Adrenal gland (tissue), 9 donors: ENCODE measurements at regions not wholly inside any gene's neighbourhood (a gene's known extent, or its start where the extent isn't known, plus 50 kb on each side); places are given as distances from the start of the nearest gene placed in this dataset.

Experiments
- DNase-seq, 7 donors: peaks; one replicate each; pipeline ENCODE4 v3.0.0-alpha.2; 2019 to 2020
- H3K27ac ChIP-seq, 5 donors: fragments of 200-600 bp; sonication (generic) in 4 of 5; 1 replicate in 3 of 5; 2 replicates in 2 of 5; pipeline versions ENCODE4 v1.5.1 to v1.8.0; 2016 to 2020; ENCODE audit warnings: mild to moderate bottlenecking in 1 of 5
- H3K27me3 ChIP-seq: fragments of 200-600 bp; 2 replicates; pipeline ENCODE4 v1.8.0; 2021
- H3K36me3 ChIP-seq, 2 donors: fragments of 200-600 bp; replicated peaks in 1 of 2; 1 replicate in 1 of 2; 2 replicates in 1 of 2; pipeline versions ENCODE4 v1.5.1 to v1.8.0; 2018 to 2022
- H3K4me1 ChIP-seq, 2 donors: fragments of 200-600 bp; replicated peaks in 1 of 2; 1 replicate in 1 of 2; 2 replicates in 1 of 2; pipeline versions ENCODE4 v1.5.1 to v1.8.0; 2018 to 2021
- H3K4me3 ChIP-seq, 4 donors: fragments of 200-600 bp; sonication (generic) in 3 of 4; one replicate each; pipeline ENCODE4 v1.5.1; 2016 to 2018
- H3K9me3 ChIP-seq, 3 donors: fragments of 200-600 bp; sonication (generic) in 1 of 3; replicated peaks in 1 of 3; 1 replicate in 2 of 3; 2 replicates in 1 of 3; pipeline versions ENCODE4 v1.5.1 to v1.8.0; 2016 to 2021
- CTCF ChIP-seq, 6 experiments: fragments of 450-650 bp in 4 of 6; fragments of 200-600 bp in 2 of 6; sonication (generic) in 1 of 6; IDR thresholded peaks; 1 replicate in 5 of 6; 2 replicates in 1 of 6; pipeline versions ENCODE4 v1.5.1 to v1.8.0; 2016 to 2021; ENCODE audit warnings: antibody characterized with exemption in 6 of 6, mild to moderate bottlenecking in 2 of 6, moderate library complexity in 1 of 6
- POLR2A ChIP-seq, 2 donors: fragments of 450-650 bp; IDR thresholded peaks; one replicate each; pipeline ENCODE4 v1.6.1; 2017; ENCODE audit warnings: antibody characterized with exemption in 2 of 2, mild to moderate bottlenecking in 2 of 2, moderate library complexity in 1 of 2
- WGBS, 4 donors: extraction: QIAGEN DNeasy Blood & Tissue Kit in 2 of 4; methylation state at CpG; one replicate each; pipeline versions ENCODE4 v1.1.5 to v1.1.7; 2013 to 2017; 5-methylcytosine and 5-hydroxymethylcytosine counted together
- intact Hi-C, 2 donors: fragments of 100-400 bp; cut with DNase I; formaldehyde crosslinking; loops; one replicate each; pipeline versions ENCODE4 v1.14.1 to v1.15.0; 2022 to 2023
- donor health status: healthy with polysubstance abuse.
- donor health status: Bipolar disorder and iron deficiency.
- donor health status: DM: yes; HTN: yes; CAD: no.
- donor health status: DM: no; HTN: no; CAD: no.
- donor health status: DM: no; HTN: no; CAD: no.

- DNase-seq, result no peak
- TF ChIP-seq CTCF (IDR thresholded peaks at IDR 0.05) (no peak), POLR2A (IDR thresholded peaks at IDR 0.05) (no peak)
- WGBS, 4 donors, result 71 to 82% (median 78%) methylated on average over 6 of the region's 6 CpGs
- Histone ChIP-seq H3K9me3 (no peaks in the 10 kb centered on the region), H3K36me3 (no peaks in the 10 kb centered on the region), H3K27ac (no peak overlapping the region), H3K4me1 (peaks cover 0 to 7% of the 10 kb centered on the region in 2 donors), H3K4me3 (no peak overlapping the region), H3K27me3 (no peaks in the 10 kb centered on the region)
- intact Hi-C loops, result no loop called here
These were observed 185.7 kb downstream of the TM9SF2 start for GRCh38 chr13:99686944-99687411.

DNA sequence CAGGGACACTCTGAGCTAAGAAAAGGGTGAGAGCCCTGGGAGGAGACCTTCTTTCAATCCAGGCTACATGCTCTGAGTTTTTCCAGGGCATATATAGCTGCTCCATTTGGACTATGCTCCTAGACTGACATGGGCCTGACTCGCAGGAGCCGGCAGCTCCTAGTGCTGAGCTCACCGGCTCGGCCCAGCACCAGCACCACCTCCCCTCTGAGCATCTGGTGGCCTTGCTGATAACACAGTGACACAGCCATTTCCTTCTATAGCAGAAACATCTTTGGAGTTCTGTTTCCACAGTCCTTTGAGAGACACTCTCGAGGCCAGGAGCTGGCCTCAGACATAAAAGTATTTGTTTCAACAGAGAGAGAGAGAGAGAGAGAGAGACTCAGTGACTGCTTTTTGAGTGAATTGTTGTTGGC, 184.9 kb downstream of the TM9SF2 start:
- Histone ChIP-seq H3K27me3 (no peaks in the 10 kb centered on the region), H3K27ac (peak overlapping the region in 1 of 5 donors; percentile 13), H3K4me1 (peaks cover 0 to 7% of the 10 kb centered on the region in 2 donors), H3K9me3 (no peaks in the 10 kb centered on the region), H3K36me3 (no peaks in the 10 kb centered on the region), H3K4me3 (no peak overlapping the region)
- TF ChIP-seq CTCF (IDR thresholded peaks at IDR 0.05), result no peak
- no peak for TF ChIP-seq POLR2A (IDR thresholded peaks at IDR 0.05)
- 17 to 25% (median 22%) methylated on average over 1 to 5 of the region's 5 CpGs for WGBS, 4 donors
- peak; percentile 67 to 89 (median 86) for DNase-seq
- intact Hi-C loops, result no loop called here

DNA sequence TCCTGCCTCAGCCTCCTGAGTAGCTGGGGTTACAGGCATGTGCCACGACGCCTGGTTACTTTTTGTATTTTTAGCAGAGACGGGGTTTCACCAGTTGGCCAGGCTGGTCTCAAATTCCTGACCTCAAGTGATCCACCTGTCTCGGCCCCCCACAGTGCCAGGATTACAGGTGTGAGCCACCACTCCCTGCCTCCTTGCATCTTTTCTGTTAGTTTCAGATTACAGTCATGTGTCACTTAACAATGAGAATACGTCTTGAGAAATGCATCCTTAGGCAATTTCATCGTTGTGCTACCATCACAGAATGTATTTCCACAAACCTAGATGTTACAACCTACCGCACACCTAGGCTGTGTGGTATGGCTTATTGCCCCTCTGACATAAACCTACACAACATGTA, 180.4 kb downstream of the TM9SF2 start:
- no peak overlapping the region for H3K4me3 ChIP-seq
- H3K9me3 ChIP-seq, result no peaks in the 10 kb centered on the region
- no peak overlapping the region for H3K27ac ChIP-seq
- intact Hi-C loops, result no loop called here
- peaks cover 0 to 4% of the 10 kb centered on the region in 2 donors for H3K4me1 ChIP-seq
- no peak for DNase-seq
- TF ChIP-seq POLR2A (IDR thresholded peaks at IDR 0.05) (no peak), CTCF (IDR thresholded peaks at IDR 0.05) (no peak)
- WGBS, 4 donors, result 94 to 96% (median 95%) methylated on average over 7 of the region's 7 CpGs
- no peaks in the 10 kb centered on the region for H3K36me3 ChIP-seq
- no peaks in the 10 kb centered on the region for H3K27me3 ChIP-seq

DNA sequence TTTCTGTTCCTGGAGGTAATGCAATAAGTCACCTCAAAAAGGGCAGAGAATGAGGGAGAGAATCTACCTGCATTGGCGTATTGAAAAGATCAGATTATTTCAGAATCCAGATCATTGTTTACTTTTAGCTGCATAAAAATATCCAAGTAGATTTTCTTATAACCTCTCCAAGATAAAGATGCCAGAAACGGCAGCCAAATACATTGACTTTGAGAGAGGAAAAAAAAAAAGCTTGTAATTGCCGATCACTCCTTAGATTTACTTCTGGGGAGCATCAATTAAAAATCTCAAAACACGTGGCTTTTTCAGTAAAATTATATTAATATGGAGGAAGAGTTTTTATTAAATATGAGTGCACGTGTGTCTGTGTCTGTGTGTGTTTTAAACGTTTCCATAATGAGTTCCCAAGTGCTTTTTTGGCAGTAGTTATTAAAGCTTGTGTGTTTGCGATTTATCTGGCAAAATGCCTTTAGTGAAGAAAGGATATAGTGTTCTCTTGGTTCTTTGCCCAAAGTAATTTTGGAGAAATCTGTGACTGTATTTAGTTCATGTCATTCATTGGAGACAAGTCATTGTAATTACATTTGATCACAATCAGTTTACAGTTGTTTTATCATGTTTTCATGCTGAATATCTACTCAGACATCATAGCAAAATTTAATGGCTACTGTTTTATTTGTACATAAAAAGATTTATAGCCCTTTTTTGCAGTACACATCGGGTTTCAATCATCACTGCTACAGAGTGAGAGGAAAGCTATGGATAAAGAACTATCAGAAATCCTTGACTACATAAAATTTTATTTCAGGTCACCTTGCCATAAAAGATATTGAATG, 176.1 kb downstream of the TM9SF2 start:
- 58 to 71% (median 64%) methylated on average over 8 of the region's 8 CpGs for WGBS, 4 donors
- TF ChIP-seq POLR2A (IDR thresholded peaks at IDR 0.05) (no peak), CTCF (IDR thresholded peaks at IDR 0.05) (no peak)
- no peaks in the 10 kb centered on the region for H3K4me1 ChIP-seq
- DNase-seq, result no peak
- no peaks in the 10 kb centered on the region for H3K27me3 ChIP-seq
- no peaks in the 10 kb centered on the region for H3K9me3 ChIP-seq
- H3K27ac ChIP-seq, result no peak overlapping the region
- intact Hi-C loops, result no loop called here
- H3K4me3 ChIP-seq, result no peak overlapping the region
- H3K36me3 ChIP-seq, result no peaks in the 10 kb centered on the region
